Spleen (tissue), 11 donors: ENCODE measurements at regions not wholly inside any gene's neighbourhood (a gene's known extent, or its start where the extent isn't known, plus 50 kb on each side); places are given as distances from the start of the nearest gene placed in this dataset.
"Not testable (repeated sequence)": the region's sequence is repeated elsewhere in the genome, so short reads cannot be mapped to it uniquely, and the experiment has no call there.

ENCODE experiments used
- DNase-seq: peaks from one replicate; pipeline ENCODE4 v3.0.0-alpha.2; 2020
- H3K27ac ChIP-seq, 8 donors: fragments of 200-600 bp; sonication (generic) in 7 of 8; 1 replicate in 4 of 8; 2 replicates in 4 of 8; pipeline versions ENCODE4 v1.5.0 to v1.8.0; 2016 to 2021; ENCODE audit warnings: inconsistent platforms in 4 of 8, mild to moderate bottlenecking in 4 of 8, moderate library complexity in 1 of 8
- H3K27me3 ChIP-seq, 7 donors: fragments of 200-600 bp; sonication (generic) in 6 of 7; replicated peaks in 1 of 7; 1 replicate in 4 of 7; 2 replicates in 3 of 7; pipeline versions ENCODE4 v1.5.0 to v1.8.0; 2016 to 2021; ENCODE audit warnings: inconsistent platforms in 3 of 7, mild to moderate bottlenecking in 1 of 7
- H3K36me3 ChIP-seq, 6 donors: fragments of 200-600 bp; sonication (generic) in 5 of 6; 1 replicate in 4 of 6; 2 replicates in 2 of 6; pipeline versions ENCODE4 v1.5.0 to v1.8.0; 2016 to 2021; ENCODE audit warnings: inconsistent platforms in 2 of 6
- H3K4me1 ChIP-seq, 6 donors: fragments of 200-600 bp; sonication (generic) in 5 of 6; 1 replicate in 3 of 6; 2 replicates in 3 of 6; pipeline versions ENCODE4 v1.5.0 to v1.8.0; 2016 to 2021; ENCODE audit warnings: inconsistent platforms in 3 of 6
- H3K4me3 ChIP-seq, 8 donors: fragments of 200-600 bp; sonication (generic) in 7 of 8; 1 replicate in 4 of 8; 2 replicates in 4 of 8; pipeline versions ENCODE4 v1.5.0 to v1.8.0; 2016 to 2021; ENCODE audit warnings: inconsistent platforms in 4 of 8, mild to moderate bottlenecking in 4 of 8, moderate library complexity in 2 of 8
- H3K9me3 ChIP-seq, 8 donors: fragments of 200-600 bp; sonication (generic) in 7 of 8; 1 replicate in 4 of 8; 2 replicates in 4 of 8; pipeline versions ENCODE4 v1.5.0 to v1.8.0; 2016 to 2021; ENCODE audit warnings: inconsistent platforms in 4 of 8
- CTCF ChIP-seq, 11 experiments: fragments of 200-600 bp in 7 of 11; fragments of 450-650 bp in 4 of 11; sonication (generic) in 4 of 11; IDR thresholded peaks in 8 of 11; conservative IDR thresholded peaks in 3 of 11; 1 replicate in 7 of 11; 2 replicates in 4 of 11; pipeline versions ENCODE4 v1.4.0 to v1.8.0; 2016 to 2021; ENCODE audit warnings: antibody characterized with exemption in 11 of 11, inconsistent platforms in 4 of 11, mild to moderate bottlenecking in 1 of 11
- POLR2A ChIP-seq, 3 donors: fragments of 450-650 bp; IDR thresholded peaks; one replicate each; pipeline ENCODE4 v1.5.1; 2017; ENCODE audit warnings: antibody characterized with exemption in 3 of 3, mild to moderate bottlenecking in 1 of 3
- POLR2AphosphoS5 ChIP-seq, 3 donors: sonication (generic); formaldehyde crosslinking; IDR thresholded peaks; one replicate each; pipeline ENCODE4 v1.5.1; 2017; ENCODE audit warnings: antibody characterized with exemption in 3 of 3
- WGBS, 5 donors: extraction: QIAGEN DNeasy Blood & Tissue Kit in 3 of 5; methylation state at CpG; one replicate each; pipeline versions ENCODE4 v1.1.5 to v1.1.7; 2013 to 2018; 5-methylcytosine and 5-hydroxymethylcytosine counted together
- intact Hi-C: fragments of 100-400 bp; cut with DNase I; formaldehyde crosslinking; loops from one replicate; pipeline ENCODE4 v1.15.0; 2023; ENCODE audit warnings: low total_unique reads
- donor health status: healthy with polysubstance abuse.
- donor health status: DM: no; HTN: no; CAD: no; lungs with moderate emphysema.
- donor health status: DM: no; HTN: no; CAD: no.
- donor health status: Bipolar disorder and iron deficiency.
- donor health status: healthy.
- donor health status: DM: no; HTN: no; CAD: no.
- donor health status: DM: yes; HTN: yes; CAD: no.

- no peak for DNase-seq
- H3K27me3 ChIP-seq: peaks cover 0 to 25% (median 0%) of the 10 kb centered on the region in 7 donors
- H3K27ac ChIP-seq: no peak overlapping the region
- no peaks in the 10 kb centered on the region for H3K9me3 ChIP-seq
- no peaks in the 10 kb centered on the region for H3K4me1 ChIP-seq
- intact Hi-C loops: no loop called here
- WGBS, 5 donors: 74 to 81% (median 77%) methylated on average over 1 of the region's 1 CpG
- no peaks in the 10 kb centered on the region for H3K36me3 ChIP-seq
- no peak overlapping the region for H3K4me3 ChIP-seq
- TF ChIP-seq CTCF (IDR thresholded peaks at IDR 0.05 in 8 of 11, conservative IDR thresholded peaks at IDR 0.05 in 3 of 11) (no peak), POLR2AphosphoS5 (IDR thresholded peaks at IDR 0.05) (no peak), POLR2A (IDR thresholded peaks at IDR 0.05) (no peak)
Observed at GRCh38 chr3:71940486-71940885, 155.5 kb upstream of the PROK2 start.

GRCh38 chr3:71938081-71938480 lies 153.1 kb upstream of the PROK2 start:
- H3K27ac ChIP-seq, H3K4me3 ChIP-seq, H3K4me1 ChIP-seq, H3K9me3 ChIP-seq, intact Hi-C loops, H3K36me3 ChIP-seq, DNase-seq: not testable (repeated sequence)
- peaks cover 0 to 25% (median 0%) of the 10 kb centered on the region in 7 donors for H3K27me3 ChIP-seq
- WGBS, 5 donors: 55 to 65% (median 63%) methylated on average over 3 of the region's 3 CpGs

- intact Hi-C loops: no loop called here
- peaks cover 0 to 18% (median 0%) of the 10 kb centered on the region in 7 donors for H3K27me3 ChIP-seq
- no peaks in the 10 kb centered on the region for H3K9me3 ChIP-seq
- H3K4me3 ChIP-seq: no peak overlapping the region
- WGBS, 5 donors: 87 to 96% (median 94%) methylated on average over 8 of the region's 8 CpGs
- no peak for DNase-seq
- H3K27ac ChIP-seq: no peak overlapping the region
- TF ChIP-seq POLR2AphosphoS5 (IDR thresholded peaks at IDR 0.05) (no peak), POLR2A (IDR thresholded peaks at IDR 0.05) (no peak), CTCF (IDR thresholded peaks at IDR 0.05 in 8 of 11, conservative IDR thresholded peaks at IDR 0.05 in 3 of 11) (no peak)
- no peaks in the 10 kb centered on the region for H3K4me1 ChIP-seq
- H3K36me3 ChIP-seq: no peaks in the 10 kb centered on the region
Observed at GRCh38 chr3:71936681-71937080, 151.7 kb upstream of the PROK2 start.

GRCh38 chr3:71934520-71935270 lies 149.7 kb upstream of the PROK2 start:
- Histone ChIP-seq H3K9me3 (no peaks in the 10 kb centered on the region), H3K27me3 (no peaks in the 10 kb centered on the region), H3K27ac (no peak overlapping the region), H3K4me1 (no peaks in the 10 kb centered on the region), H3K36me3 (no peaks in the 10 kb centered on the region), H3K4me3 (no peak overlapping the region)
- intact Hi-C loops: no loop called here
- TF ChIP-seq POLR2AphosphoS5 (IDR thresholded peaks at IDR 0.05): no peak
- no peak for DNase-seq
- 92 to 93% (median 93%) methylated on average over 11 of the region's 11 CpGs for WGBS, 5 donors

- intact Hi-C loops: no loop called here
- no peaks in the 10 kb centered on the region for H3K4me1 ChIP-seq
- WGBS, 5 donors: 29 to 52% (median 44%) methylated on average over 5 of the region's 5 CpGs
- no peaks in the 10 kb centered on the region for H3K9me3 ChIP-seq
- no peak for DNase-seq
- H3K27me3 ChIP-seq: peaks cover 0 to 1% (median 0%) of the 10 kb centered on the region in 7 donors
- TF ChIP-seq POLR2AphosphoS5 (IDR thresholded peaks at IDR 0.05) (no peak), CTCF (IDR thresholded peaks at IDR 0.05 in 8 of 11, conservative IDR thresholded peaks at IDR 0.05 in 3 of 11) (no peak), POLR2A (IDR thresholded peaks at IDR 0.05) (no peak)
- no peak overlapping the region for H3K27ac ChIP-seq
- H3K36me3 ChIP-seq: no peaks in the 10 kb centered on the region
- no peak overlapping the region for H3K4me3 ChIP-seq
Observed at GRCh38 chr3:71931922-71932321, 147.0 kb upstream of the PROK2 start.
